BE2C (cell line): ENCODE measurements at regions not wholly inside any gene's neighbourhood (a gene's known extent, or its start where the extent isn't known, plus 50 kb on each side); places are given as distances from the start of the nearest gene placed in this dataset.

ENCODE experiments used
- DNase-seq: peaks from one replicate; pipeline ENCODE4 v3.0.0-alpha.2; 2020
- H3K27me3 ChIP-seq: fragments of 250-450 bp; sonication (Bioruptor Pico); 2 replicates; pipeline ENCODE4 v1.5.1; 2020; ENCODE audit warnings: mild to moderate bottlenecking
- H3K36me3 ChIP-seq: fragments of 250-450 bp; sonication (Bioruptor Pico); 2 replicates; pipeline ENCODE4 v1.5.1; 2020; ENCODE audit warnings: mild to moderate bottlenecking
- H3K4me1 ChIP-seq: fragments of 250-450 bp; sonication (Bioruptor Pico); 2 replicates; pipeline ENCODE4 v1.5.1; 2020
- H3K4me3 ChIP-seq: 2 replicates; pipeline ENCODE4 v1.5.1; 2011; ENCODE audit warnings: low read depth, low read length
- H3K9me3 ChIP-seq: fragments of 250-450 bp; sonication (Bioruptor Pico); 2 replicates; pipeline ENCODE4 v1.5.1; 2020
- TF ChIP-seq, protein P1 (sequence below): IDR thresholded peaks from 2 replicates; pipeline ENCODE4 v1.5.1; 2012; ENCODE audit warnings: mild to moderate bottlenecking, low read depth, low read length

GRCh38 chr15:31274496-31275330 lies 51.9 kb upstream of the KLF13 start:
- peaks cover 19% of the 10 kb centered on the region for H3K4me1 ChIP-seq
- no peaks in the 10 kb centered on the region for H3K36me3 ChIP-seq
- DNase-seq: no peak
- no peaks in the 10 kb centered on the region for H3K9me3 ChIP-seq
- TF ChIP-seq, protein P1, sequence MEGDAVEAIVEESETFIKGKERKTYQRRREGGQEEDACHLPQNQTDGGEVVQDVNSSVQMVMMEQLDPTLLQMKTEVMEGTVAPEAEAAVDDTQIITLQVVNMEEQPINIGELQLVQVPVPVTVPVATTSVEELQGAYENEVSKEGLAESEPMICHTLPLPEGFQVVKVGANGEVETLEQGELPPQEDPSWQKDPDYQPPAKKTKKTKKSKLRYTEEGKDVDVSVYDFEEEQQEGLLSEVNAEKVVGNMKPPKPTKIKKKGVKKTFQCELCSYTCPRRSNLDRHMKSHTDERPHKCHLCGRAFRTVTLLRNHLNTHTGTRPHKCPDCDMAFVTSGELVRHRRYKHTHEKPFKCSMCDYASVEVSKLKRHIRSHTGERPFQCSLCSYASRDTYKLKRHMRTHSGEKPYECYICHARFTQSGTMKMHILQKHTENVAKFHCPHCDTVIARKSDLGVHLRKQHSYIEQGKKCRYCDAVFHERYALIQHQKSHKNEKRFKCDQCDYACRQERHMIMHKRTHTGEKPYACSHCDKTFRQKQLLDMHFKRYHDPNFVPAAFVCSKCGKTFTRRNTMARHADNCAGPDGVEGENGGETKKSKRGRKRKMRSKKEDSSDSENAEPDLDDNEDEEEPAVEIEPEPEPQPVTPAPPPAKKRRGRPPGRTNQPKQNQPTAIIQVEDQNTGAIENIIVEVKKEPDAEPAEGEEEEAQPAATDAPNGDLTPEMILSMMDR: no peak
- H3K27me3 ChIP-seq: no peaks in the 10 kb centered on the region
- H3K4me3 ChIP-seq: no peak overlapping the region

DNA sequence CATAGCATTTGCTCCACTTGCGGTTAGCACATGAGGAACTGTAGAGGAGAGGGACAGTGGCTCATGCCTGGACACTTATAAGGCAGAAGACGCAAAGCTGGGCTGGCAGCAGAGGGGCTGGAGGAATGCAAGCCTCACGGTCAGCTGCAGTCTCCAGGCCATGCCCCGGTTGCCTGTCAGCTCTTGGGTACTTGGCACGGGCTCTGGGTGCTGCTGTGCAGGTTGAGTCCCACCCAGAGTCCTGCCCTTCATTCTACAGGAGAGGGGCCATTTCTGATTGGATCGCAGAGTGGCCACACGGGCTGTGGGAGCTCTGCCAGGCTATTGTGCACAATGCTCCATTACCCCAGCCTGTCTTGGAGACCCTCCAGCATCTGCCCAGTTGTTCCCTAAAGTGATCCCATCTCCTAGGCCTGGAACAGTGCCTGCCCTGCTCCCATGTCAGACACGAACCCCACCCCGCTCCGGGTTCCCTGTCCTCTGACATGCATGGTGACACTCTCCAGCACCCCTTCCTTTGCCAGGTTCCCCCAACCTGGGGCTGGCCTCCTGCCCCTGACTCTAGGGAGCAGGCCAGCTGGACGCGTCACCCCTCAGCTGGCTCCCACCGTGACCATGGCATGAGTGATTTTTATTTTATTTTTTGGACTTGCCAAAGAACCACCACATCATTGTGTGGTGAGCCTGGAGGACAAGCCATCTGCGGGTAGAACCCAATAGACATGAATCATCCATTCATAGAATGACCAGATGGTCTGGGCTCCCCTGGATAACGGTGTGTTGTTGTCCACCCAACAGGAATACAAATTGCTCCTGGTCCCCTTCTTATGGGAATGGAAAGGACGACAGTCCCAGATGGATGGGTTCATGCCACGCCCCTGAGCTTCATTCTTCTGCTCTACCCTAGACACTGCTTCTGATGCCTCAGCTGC lies 51.0 kb upstream of the KLF13 start:
- DNase-seq: no peak
- H3K27me3 ChIP-seq: no peaks in the 10 kb centered on the region
- H3K36me3 ChIP-seq: no peaks in the 10 kb centered on the region
- TF ChIP-seq, protein P1: no peak
- no peak overlapping the region for H3K4me3 ChIP-seq
- no peaks in the 10 kb centered on the region for H3K9me3 ChIP-seq
- H3K4me1 ChIP-seq: peaks cover 23% of the 10 kb centered on the region

- Histone ChIP-seq H3K4me1 (peaks cover 23% of the 10 kb centered on the region), H3K27me3 (no peaks in the 10 kb centered on the region), H3K9me3 (no peaks in the 10 kb centered on the region), H3K36me3 (no peaks in the 10 kb centered on the region), H3K4me3 (no peak overlapping the region)
- DNase-seq: peak; percentile 48
- TF ChIP-seq, protein P1: no peak
Observed at GRCh38 chr15:31276596-31277298, 49.9 kb upstream of the KLF13 start.
